B cell (primary cell): ENCODE measurements at regions not wholly inside any gene's neighbourhood (a gene's known extent, or its start where the extent isn't known, plus 50 kb on each side); places are given as distances from the start of the nearest gene placed in this dataset.

ENCODE experiments used
- EZH2 ChIP-seq: IDR thresholded peaks from 2 replicates; pipeline ENCODE4 v1.6.1; 2012; ENCODE audit warnings: borderline replicate concordance, low read depth, mild to moderate bottlenecking, moderate library complexity, low read length; ENCODE audit not compliant: insufficient read depth, poor library complexity, severe bottlenecking
- TF ChIP-seq, protein P1 (sequence below): fragments of 200-600 bp; IDR thresholded peaks from one replicate; pipeline ENCODE4 v1.8.0; 2022; ENCODE audit warnings: antibody characterized with exemption, mild to moderate bottlenecking

DNA sequence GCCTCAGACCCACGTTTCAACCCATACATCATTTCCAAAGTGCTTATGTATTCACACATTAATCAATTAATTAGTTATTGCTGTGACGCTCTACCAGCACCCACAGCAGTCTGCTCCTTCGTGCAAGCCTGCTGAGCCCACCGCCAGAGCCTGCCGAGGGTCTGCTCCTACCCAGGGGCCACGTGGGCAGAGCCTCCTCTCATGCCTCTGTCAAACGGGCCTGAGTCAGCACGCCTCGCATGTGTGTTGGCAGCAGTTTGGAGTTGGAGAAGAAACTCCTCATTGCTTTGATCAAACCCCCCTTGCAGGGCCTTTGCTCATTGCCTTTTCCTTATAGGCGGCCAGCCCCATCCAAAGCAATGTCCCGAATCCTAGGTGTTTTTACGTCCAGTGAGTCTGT is 256.2 kb upstream of the IRX4 start:
- TF ChIP-seq, protein P1, sequence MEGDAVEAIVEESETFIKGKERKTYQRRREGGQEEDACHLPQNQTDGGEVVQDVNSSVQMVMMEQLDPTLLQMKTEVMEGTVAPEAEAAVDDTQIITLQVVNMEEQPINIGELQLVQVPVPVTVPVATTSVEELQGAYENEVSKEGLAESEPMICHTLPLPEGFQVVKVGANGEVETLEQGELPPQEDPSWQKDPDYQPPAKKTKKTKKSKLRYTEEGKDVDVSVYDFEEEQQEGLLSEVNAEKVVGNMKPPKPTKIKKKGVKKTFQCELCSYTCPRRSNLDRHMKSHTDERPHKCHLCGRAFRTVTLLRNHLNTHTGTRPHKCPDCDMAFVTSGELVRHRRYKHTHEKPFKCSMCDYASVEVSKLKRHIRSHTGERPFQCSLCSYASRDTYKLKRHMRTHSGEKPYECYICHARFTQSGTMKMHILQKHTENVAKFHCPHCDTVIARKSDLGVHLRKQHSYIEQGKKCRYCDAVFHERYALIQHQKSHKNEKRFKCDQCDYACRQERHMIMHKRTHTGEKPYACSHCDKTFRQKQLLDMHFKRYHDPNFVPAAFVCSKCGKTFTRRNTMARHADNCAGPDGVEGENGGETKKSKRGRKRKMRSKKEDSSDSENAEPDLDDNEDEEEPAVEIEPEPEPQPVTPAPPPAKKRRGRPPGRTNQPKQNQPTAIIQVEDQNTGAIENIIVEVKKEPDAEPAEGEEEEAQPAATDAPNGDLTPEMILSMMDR = no peak
- no peak for TF ChIP-seq EZH2
